ENCODE measurements at regions not wholly inside any gene's neighbourhood (a gene's known extent, or its start where the extent isn't known, plus 50 kb on each side); places are given as distances from the start of the nearest gene placed in this dataset.
"Not testable (repeated sequence)": the region's sequence is repeated elsewhere in the genome, so short reads cannot be mapped to it uniquely, and the experiment has no call there.

DNA sequence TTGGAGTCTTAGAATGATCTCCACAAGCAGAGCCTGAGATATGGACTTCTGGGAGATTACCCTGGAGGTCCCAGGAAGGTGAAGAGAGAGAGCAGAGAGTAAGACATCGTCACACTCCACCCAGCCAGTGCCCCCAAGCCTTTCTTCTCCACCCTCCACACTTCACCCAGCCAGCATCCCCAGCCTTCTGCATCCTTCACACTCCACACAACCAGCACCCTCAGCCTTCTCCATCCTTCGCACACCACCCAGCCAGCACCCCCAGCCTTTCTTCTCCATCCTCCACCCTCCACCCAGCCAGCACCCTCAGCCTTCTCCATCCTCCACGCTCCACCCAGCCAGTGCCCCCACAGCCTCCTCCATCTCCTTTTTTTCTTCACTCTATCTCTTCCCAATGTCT is 603.9 kb upstream of the B3GAT1 start:
- Histone ChIP-seq H3K27ac (no peak overlapping the region), H3K27me3 (no peaks in the 10 kb centered on the region), H3K4me3 (no peak overlapping the region), H3K36me3 (no peaks in the 10 kb centered on the region), H3K4me1 (no peaks in the 10 kb centered on the region), H3K9me3 (no peaks in the 10 kb centered on the region)
- intact Hi-C loops (cut with DNase I): no loop called here
- TF ChIP-seq, protein P1, sequence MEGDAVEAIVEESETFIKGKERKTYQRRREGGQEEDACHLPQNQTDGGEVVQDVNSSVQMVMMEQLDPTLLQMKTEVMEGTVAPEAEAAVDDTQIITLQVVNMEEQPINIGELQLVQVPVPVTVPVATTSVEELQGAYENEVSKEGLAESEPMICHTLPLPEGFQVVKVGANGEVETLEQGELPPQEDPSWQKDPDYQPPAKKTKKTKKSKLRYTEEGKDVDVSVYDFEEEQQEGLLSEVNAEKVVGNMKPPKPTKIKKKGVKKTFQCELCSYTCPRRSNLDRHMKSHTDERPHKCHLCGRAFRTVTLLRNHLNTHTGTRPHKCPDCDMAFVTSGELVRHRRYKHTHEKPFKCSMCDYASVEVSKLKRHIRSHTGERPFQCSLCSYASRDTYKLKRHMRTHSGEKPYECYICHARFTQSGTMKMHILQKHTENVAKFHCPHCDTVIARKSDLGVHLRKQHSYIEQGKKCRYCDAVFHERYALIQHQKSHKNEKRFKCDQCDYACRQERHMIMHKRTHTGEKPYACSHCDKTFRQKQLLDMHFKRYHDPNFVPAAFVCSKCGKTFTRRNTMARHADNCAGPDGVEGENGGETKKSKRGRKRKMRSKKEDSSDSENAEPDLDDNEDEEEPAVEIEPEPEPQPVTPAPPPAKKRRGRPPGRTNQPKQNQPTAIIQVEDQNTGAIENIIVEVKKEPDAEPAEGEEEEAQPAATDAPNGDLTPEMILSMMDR (IDR thresholded peaks at IDR 0.05): no peak
- ATAC-seq (no peak), DNase-seq (no peak)

DNA sequence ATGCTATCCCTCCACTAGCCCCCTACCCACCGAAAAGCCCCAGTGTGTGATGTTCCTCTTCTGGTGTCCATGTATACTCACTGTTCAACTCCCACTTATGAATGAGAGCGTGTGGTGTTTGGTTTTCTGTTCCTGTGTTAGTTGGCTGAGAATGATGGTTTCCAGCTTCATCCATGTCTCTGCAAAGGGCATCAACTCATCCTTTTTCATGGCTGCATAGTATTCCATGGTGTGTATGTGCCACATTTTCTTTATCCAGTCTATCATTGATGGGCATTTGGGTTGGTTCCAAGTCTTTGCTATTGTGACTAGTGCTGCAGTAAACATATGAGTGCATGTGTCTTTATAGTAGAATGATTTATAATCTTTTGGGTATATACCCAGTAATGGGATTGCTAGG is 599.3 kb upstream of the B3GAT1 start:
- H3K4me1 ChIP-seq; H3K4me3 ChIP-seq; H3K27ac ChIP-seq; DNase-seq; H3K27me3 ChIP-seq; H3K9me3 ChIP-seq; intact Hi-C loops (cut with DNase I); ATAC-seq; H3K36me3 ChIP-seq: not testable (repeated sequence)

DNA sequence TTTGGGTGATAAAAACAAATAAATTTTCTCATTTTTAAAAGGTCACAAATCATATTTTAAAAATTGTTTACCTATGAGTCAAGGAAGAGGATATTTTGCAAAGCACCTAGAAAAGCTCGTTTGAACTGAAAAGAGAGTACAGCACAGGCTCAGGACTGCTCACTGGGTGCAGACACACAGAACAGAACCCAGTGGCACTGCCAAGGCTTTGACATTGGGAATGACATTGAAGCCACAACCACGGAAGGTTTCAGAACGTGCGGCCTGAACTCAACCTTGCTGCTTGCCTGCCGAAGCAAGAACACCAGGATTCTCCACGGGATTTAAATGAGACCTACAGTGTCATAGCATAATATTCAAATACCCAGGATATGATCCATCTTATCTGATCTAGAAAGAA is 597.1 kb upstream of the B3GAT1 start:
- Histone ChIP-seq H3K27ac (no peak overlapping the region), H3K9me3 (no peaks in the 10 kb centered on the region), H3K4me3 (no peak overlapping the region), H3K36me3 (no peaks in the 10 kb centered on the region), H3K27me3 (peaks cover 5% of the 10 kb centered on the region), H3K4me1 (no peaks in the 10 kb centered on the region)
- DNase-seq: no peak
- TF ChIP-seq, protein P1 (IDR thresholded peaks at IDR 0.05): no peak
- ATAC-seq: no peak
- intact Hi-C loops (cut with DNase I): no loop called here

DNA sequence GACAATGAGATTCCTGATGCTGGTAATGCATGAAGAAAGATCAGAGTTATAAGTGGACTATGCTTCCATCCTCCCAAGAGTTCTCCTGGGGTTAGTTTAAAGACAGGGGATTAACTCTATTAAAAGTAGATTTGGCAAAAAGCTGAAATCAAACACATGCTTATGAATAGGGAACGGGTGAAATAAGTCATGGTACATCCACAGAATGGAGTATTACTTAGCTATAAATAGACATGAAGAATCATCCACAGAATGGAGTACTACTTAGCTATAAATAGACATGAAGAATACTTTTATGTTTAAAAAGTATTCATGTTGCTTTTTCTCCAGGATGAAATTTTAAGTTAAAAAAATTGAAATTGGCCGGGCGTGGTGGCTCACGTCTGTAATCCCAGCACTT is 596.4 kb upstream of the B3GAT1 start:
- intact Hi-C loops (cut with DNase I): no loop called here
- Histone ChIP-seq H3K27me3 (peaks cover 5% of the 10 kb centered on the region), H3K4me3 (no peak overlapping the region), H3K4me1 (no peaks in the 10 kb centered on the region), H3K36me3 (no peaks in the 10 kb centered on the region), H3K9me3 (no peaks in the 10 kb centered on the region), H3K27ac (no peak overlapping the region)
- TF ChIP-seq, protein P1 (IDR thresholded peaks at IDR 0.05): no peak
- no peak for ATAC-seq
- DNase-seq: no peak

DNA sequence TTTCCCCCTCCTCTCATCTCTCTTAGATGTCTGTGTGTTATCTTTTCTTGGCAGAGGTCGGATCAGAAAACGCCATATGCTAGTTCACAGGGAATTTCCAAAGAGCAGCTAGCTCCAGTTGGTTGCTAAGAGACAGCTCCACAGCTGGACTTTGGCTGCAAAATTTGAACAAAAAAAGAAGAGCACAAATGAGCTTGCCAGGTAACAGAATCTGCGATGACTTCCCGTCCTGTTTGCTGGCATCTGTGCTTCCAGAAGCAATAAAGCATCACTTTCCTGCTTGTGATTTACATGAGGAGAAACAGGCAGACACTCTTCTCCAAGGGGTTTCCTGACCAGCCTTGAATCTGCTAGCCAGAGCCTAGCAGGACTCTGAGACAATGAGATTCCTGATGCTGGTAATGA is 596.0 kb upstream of the B3GAT1 start:
- H3K9me3 ChIP-seq: no peaks in the 10 kb centered on the region
- no peak overlapping the region for H3K4me3 ChIP-seq
- no peaks in the 10 kb centered on the region for H3K4me1 ChIP-seq
- peaks cover 5% of the 10 kb centered on the region for H3K27me3 ChIP-seq
- ATAC-seq: no peak
- TF ChIP-seq, protein P1 (IDR thresholded peaks at IDR 0.05): no peak
- DNase-seq: no peak
- intact Hi-C loops (cut with DNase I): no loop called here
- no peak overlapping the region for H3K27ac ChIP-seq
- no peaks in the 10 kb centered on the region for H3K36me3 ChIP-seq

DNA sequence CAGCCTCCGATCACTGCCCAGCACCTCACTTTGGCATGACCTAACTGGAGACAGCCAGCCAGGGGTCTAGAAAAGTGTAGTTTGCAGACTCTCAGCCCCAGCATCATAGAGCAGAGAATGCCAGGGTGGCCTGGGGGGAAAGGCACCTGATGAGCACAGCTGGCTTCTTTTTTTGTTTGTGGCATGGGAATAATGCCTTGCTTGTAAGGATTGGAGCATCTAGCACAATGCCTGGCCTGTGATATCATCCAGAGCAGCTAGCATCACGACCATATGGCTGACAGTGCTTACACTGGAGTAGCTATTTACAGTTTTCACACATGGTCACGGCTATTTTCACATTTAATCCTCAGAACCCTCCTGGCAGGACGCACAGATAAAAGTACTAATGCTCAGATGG is 594.8 kb upstream of the B3GAT1 start:
- TF ChIP-seq, protein P1 (IDR thresholded peaks at IDR 0.05): no peak
- no peak overlapping the region for H3K27ac ChIP-seq
- DNase-seq: no peak
- ATAC-seq: no peak
- H3K4me3 ChIP-seq: no peak overlapping the region
- no peaks in the 10 kb centered on the region for H3K9me3 ChIP-seq
- H3K27me3 ChIP-seq: peaks cover 5% of the 10 kb centered on the region
- no peaks in the 10 kb centered on the region for H3K36me3 ChIP-seq
- no peaks in the 10 kb centered on the region for H3K4me1 ChIP-seq
- intact Hi-C loops (cut with DNase I): no loop called here

Data from upper lobe of right lung (tissue), 1 donor.